ENCODE measurements at regions not wholly inside any gene's neighbourhood (a gene's known extent, or its start where the extent isn't known, plus 50 kb on each side); places are given as distances from the start of the nearest gene placed in this dataset.

DNA sequence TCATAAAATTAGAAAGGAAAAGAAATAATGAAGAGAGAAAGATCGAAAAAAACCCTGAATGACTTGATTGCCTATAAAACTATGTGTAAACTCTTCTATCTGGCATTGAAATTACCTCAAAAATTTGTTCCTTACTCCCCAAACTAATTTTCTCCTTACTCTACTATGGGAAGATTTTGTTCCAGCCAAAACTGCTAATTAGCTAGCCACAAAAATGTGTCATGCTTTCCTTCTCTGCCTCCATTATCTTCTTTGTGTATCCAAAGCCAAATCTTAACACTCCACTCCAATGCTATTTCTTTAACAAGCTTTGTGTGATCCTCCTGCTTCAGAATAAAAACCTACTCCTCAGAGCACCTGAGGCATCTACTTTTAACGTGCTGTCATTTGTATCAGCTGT lies 831.2 kb downstream of the METTL15 start:
- no peaks in the 10 kb centered on the region for H3K9me3 ChIP-seq
- no peak overlapping the region for H3K4me3 ChIP-seq
- DNase-seq, result no peak
- TF ChIP-seq POLR2A (IDR thresholded peaks at IDR 0.05), result no peak
- TF ChIP-seq, protein P1, sequence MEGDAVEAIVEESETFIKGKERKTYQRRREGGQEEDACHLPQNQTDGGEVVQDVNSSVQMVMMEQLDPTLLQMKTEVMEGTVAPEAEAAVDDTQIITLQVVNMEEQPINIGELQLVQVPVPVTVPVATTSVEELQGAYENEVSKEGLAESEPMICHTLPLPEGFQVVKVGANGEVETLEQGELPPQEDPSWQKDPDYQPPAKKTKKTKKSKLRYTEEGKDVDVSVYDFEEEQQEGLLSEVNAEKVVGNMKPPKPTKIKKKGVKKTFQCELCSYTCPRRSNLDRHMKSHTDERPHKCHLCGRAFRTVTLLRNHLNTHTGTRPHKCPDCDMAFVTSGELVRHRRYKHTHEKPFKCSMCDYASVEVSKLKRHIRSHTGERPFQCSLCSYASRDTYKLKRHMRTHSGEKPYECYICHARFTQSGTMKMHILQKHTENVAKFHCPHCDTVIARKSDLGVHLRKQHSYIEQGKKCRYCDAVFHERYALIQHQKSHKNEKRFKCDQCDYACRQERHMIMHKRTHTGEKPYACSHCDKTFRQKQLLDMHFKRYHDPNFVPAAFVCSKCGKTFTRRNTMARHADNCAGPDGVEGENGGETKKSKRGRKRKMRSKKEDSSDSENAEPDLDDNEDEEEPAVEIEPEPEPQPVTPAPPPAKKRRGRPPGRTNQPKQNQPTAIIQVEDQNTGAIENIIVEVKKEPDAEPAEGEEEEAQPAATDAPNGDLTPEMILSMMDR (IDR thresholded peaks at IDR 0.05), result no peak
- H3K4me1 ChIP-seq, result no peaks in the 10 kb centered on the region
- intact Hi-C loops (cut with DNase I; ENCODE audit: low total_unique reads), result no loop called here
- H3K36me3 ChIP-seq (ENCODE audit: low read depth, missing control alignments), result no peaks in the 10 kb centered on the region
- H3K27me3 ChIP-seq, result no peaks in the 10 kb centered on the region
- WGBS, 2 donors, result 67 to 71% methylated on average over 2 of the region's 2 CpGs
- no peak overlapping the region for H3K27ac ChIP-seq

GRCh38 chr11:28938091-28938490 lies 829.9 kb downstream of the METTL15 start:
- no peak for DNase-seq
- no peaks in the 10 kb centered on the region for H3K27me3 ChIP-seq
- H3K9me3 ChIP-seq, result no peaks in the 10 kb centered on the region
- no peaks in the 10 kb centered on the region for H3K36me3 ChIP-seq (ENCODE audit: low read depth, missing control alignments)
- no peak for TF ChIP-seq POLR2A (IDR thresholded peaks at IDR 0.05)
- TF ChIP-seq, protein P1 (IDR thresholded peaks at IDR 0.05), result no peak
- H3K27ac ChIP-seq, result no peak overlapping the region
- H3K4me1 ChIP-seq, result no peaks in the 10 kb centered on the region
- intact Hi-C loops (cut with DNase I; ENCODE audit: low total_unique reads), result no loop called here
- H3K4me3 ChIP-seq, result no peak overlapping the region
- 82 to 93% methylated on average over 1 of the region's 1 CpG for WGBS, 2 donors

DNA sequence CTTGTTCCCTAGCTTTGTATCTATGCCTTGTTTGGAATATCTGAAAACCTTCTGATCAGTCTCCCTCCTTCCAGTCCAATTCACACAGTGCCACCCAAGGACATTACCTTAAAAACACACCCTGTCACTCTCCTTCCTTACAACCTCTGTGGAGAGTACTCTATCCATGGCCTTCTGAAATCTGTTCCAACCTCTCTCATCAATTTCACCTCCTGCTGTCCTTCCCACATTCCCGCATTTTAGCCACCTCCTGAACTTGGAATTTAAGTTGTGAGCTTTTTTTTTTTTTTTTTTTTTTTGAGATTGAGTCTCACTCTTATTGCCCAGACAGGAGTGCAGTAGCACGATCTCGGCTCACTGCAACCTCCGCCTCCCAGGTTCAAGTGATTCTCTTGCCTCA lies 824.8 kb downstream of the METTL15 start:
- no peaks in the 10 kb centered on the region for H3K36me3 ChIP-seq (ENCODE audit: low read depth, missing control alignments)
- 84 to 90% methylated on average over 4 of the region's 4 CpGs for WGBS, 2 donors
- DNase-seq, result no peak
- H3K27ac ChIP-seq, result no peak overlapping the region
- no peaks in the 10 kb centered on the region for H3K4me1 ChIP-seq
- TF ChIP-seq POLR2A (IDR thresholded peaks at IDR 0.05), result no peak
- TF ChIP-seq, protein P1 (IDR thresholded peaks at IDR 0.05), result no peak
- H3K27me3 ChIP-seq, result no peaks in the 10 kb centered on the region
- no peak overlapping the region for H3K4me3 ChIP-seq
- intact Hi-C loops (cut with DNase I; ENCODE audit: low total_unique reads), result no loop called here
- no peaks in the 10 kb centered on the region for H3K9me3 ChIP-seq

- no peaks in the 10 kb centered on the region for H3K9me3 ChIP-seq
- no peaks in the 10 kb centered on the region for H3K27me3 ChIP-seq
- TF ChIP-seq, protein P1 (IDR thresholded peaks at IDR 0.05), result no peak
- TF ChIP-seq POLR2A (IDR thresholded peaks at IDR 0.05), result no peak
- no peaks in the 10 kb centered on the region for H3K4me1 ChIP-seq
- H3K36me3 ChIP-seq (ENCODE audit: low read depth, missing control alignments), result no peaks in the 10 kb centered on the region
- H3K27ac ChIP-seq, result no peak overlapping the region
- intact Hi-C loops (cut with DNase I; ENCODE audit: low total_unique reads), result no loop called here
- no peak for DNase-seq
- no peak overlapping the region for H3K4me3 ChIP-seq
- WGBS, 2 donors, result 78 to 83% methylated on average over 2 of the region's 2 CpGs
These were observed 815.8 kb downstream of the METTL15 start for GRCh38 chr11:28924004-28924403.

- Histone ChIP-seq H3K4me1 (no peaks in the 10 kb centered on the region), H3K9me3 (no peaks in the 10 kb centered on the region), H3K27me3 (no peaks in the 10 kb centered on the region), H3K4me3 (no peak overlapping the region), H3K36me3 (ENCODE audit: low read depth, missing control alignments) (no peaks in the 10 kb centered on the region), H3K27ac (no peak overlapping the region)
- TF ChIP-seq, protein P1 (IDR thresholded peaks at IDR 0.05), result no peak
- TF ChIP-seq POLR2A (IDR thresholded peaks at IDR 0.05), result no peak
- intact Hi-C loops (cut with DNase I; ENCODE audit: low total_unique reads), result no loop called here
- WGBS, 2 donors, result 33 to 85% methylated on average over 2 of the region's 2 CpGs
- DNase-seq, result no peak
These were observed 814.3 kb downstream of the METTL15 start for GRCh38 chr11:28922386-28922981.
